ENCODE measurements at regions not wholly inside any gene's neighbourhood (a gene's known extent, or its start where the extent isn't known, plus 50 kb on each side); places are given as distances from the start of the nearest gene placed in this dataset.

DNA sequence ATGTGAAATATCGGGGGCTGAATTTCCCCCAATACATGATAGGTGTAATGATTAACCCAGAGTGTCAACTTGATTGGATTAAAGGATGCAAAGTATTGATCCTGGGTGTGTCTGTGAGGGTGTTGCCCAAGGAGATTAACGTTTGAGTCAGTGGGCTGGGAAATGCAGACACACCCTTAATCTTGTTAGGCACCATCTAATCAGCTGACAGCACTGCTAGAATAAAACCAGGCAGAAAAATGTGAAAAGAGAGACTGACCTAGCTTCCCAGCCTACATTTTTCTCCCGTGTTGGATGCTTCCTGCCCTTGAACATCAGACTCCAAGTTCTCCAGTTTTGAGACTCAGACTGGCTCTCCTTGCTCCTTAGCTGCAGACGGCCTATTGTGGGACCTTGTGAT lies 247.8 kb downstream of the OTOL1 start:
- no peak overlapping the region for H3K27ac ChIP-seq (ENCODE audit: insufficient read length, low read depth, low read length)

More for the DNA sequence above, 247.8 kb downstream of the OTOL1 start:
- Mint-ChIP-seq H3K27me3 (ENCODE audit: low read depth) (no peaks in the 10 kb centered on the region), H3K4me1 (peaks cover 0 to 2% of the 10 kb centered on the region in 2 experiments; a peak in 1 of 4 replicates), H3K4me3 (no peak overlapping the region), H3K36me3 (ENCODE audit: insufficient read depth in 1 of 3, low read depth in 3 of 3) (peaks cover 0 to 4% (median 0%) of the 10 kb centered on the region in 3 experiments; a peak in 1 of 7 replicates), H3K9me3 (no peaks in the 10 kb centered on the region; a peak in 2 of 5 replicates), H3K27ac (no peak overlapping the region)
- Histone ChIP-seq H2AK5ac (ENCODE audit: insufficient read length, low read length) (no peak overlapping the region), H3K79me2 (ENCODE audit: insufficient read depth, low read length) (no peaks in the 10 kb centered on the region), H4K8ac (replicated peaks; ENCODE audit: insufficient read length, low read depth, low read length) (no peak overlapping the region), H2BK5ac (ENCODE audit: insufficient read length, low read length) (no peak overlapping the region), H4K5ac (ENCODE audit: insufficient read length, low read depth, low read length) (no peak overlapping the region), H3T11ph (ENCODE audit: low read length) (no peak overlapping the region), H3K23me2 (ENCODE audit: insufficient read length, low read depth, low read length, poor library complexity, severe bottlenecking) (no peaks in the 10 kb centered on the region), H2BK20ac (ENCODE audit: low read depth, low read length, poor library complexity, severe bottlenecking) (no peak overlapping the region), H3K4me2 (ENCODE audit: insufficient read depth, insufficient read length, low read length) (no peak overlapping the region), H3K23ac (ENCODE audit: insufficient read length, low read depth, low read length) (no peak overlapping the region), H2BK120ac (ENCODE audit: low read depth, low read length, poor library complexity, severe bottlenecking) (no peak overlapping the region), H3K4me1 (ENCODE audit: insufficient read depth, low read length) (no peaks in the 10 kb centered on the region), H3K9ac (ENCODE audit: extremely low read depth, insufficient read length, low read length) (no peak overlapping the region), H2AFZ (ENCODE audit: low read length) (no peak overlapping the region), H3K9me3 (ENCODE audit: control insufficient read depth, low read depth, low read length) (no peaks in the 10 kb centered on the region), H2BK15ac (ENCODE audit: low read depth, low read length) (no peak overlapping the region), H3K27me3 (ENCODE audit: insufficient read depth, low read length) (no peaks in the 10 kb centered on the region), H3K79me1 (ENCODE audit: insufficient read depth, low read depth, low read length, poor library complexity, severe bottlenecking) (no peaks in the 10 kb centered on the region), H3K14ac (ENCODE audit: insufficient read depth, low read length) (no peak overlapping the region), H3K18ac (ENCODE audit: insufficient read length, low read depth, low read length) (no peak overlapping the region), H2BK12ac (ENCODE audit: insufficient read length, low read depth, low read length) (no peak overlapping the region), H3K56ac (ENCODE audit: insufficient read length, low read depth, low read length) (no peak overlapping the region), H3K4ac (ENCODE audit: low read depth, low read length) (no peak overlapping the region), H4K20me1 (ENCODE audit: control insufficient read depth, insufficient read depth, insufficient read length) (no peaks in the 10 kb centered on the region), H4K91ac (ENCODE audit: insufficient read length, low read depth, low read length) (no peak overlapping the region)
- TF ChIP-seq, protein P1, sequence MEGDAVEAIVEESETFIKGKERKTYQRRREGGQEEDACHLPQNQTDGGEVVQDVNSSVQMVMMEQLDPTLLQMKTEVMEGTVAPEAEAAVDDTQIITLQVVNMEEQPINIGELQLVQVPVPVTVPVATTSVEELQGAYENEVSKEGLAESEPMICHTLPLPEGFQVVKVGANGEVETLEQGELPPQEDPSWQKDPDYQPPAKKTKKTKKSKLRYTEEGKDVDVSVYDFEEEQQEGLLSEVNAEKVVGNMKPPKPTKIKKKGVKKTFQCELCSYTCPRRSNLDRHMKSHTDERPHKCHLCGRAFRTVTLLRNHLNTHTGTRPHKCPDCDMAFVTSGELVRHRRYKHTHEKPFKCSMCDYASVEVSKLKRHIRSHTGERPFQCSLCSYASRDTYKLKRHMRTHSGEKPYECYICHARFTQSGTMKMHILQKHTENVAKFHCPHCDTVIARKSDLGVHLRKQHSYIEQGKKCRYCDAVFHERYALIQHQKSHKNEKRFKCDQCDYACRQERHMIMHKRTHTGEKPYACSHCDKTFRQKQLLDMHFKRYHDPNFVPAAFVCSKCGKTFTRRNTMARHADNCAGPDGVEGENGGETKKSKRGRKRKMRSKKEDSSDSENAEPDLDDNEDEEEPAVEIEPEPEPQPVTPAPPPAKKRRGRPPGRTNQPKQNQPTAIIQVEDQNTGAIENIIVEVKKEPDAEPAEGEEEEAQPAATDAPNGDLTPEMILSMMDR (conservative IDR thresholded peaks at IDR 0.05), result no peak
- no CpG with 5 or more reads among the region's 4 CpGs for WGBS (ENCODE audit: extremely low coverage, insufficient read length, low lambda C conversion rate)
- no peak for DNase-seq

All from H9 (cell line).